GM23338 (cell line): ENCODE measurements at regions not wholly inside any gene's neighbourhood (a gene's known extent, or its start where the extent isn't known, plus 50 kb on each side); places are given as distances from the start of the nearest gene placed in this dataset.

Source experiments
- ATAC-seq: fragments of 200-7000 bp; cut with Tn5 transposase; 3 replicates; pipeline ENCODE4 v1.9.1; 2020
- DNase-seq: peaks from one replicate; pipeline ENCODE4 v3.0.0-alpha.2; 2015; ENCODE audit warnings: low spot score
- H2AFZ ChIP-seq: fragments of 200-600 bp; sonication (generic); 2 replicates; pipeline ENCODE4 v1.8.0; 2016; ENCODE audit warnings: antibody characterized with exemption, mild to moderate bottlenecking, moderate library complexity
- H3F3A ChIP-seq: fragments of 200-600 bp; sonication (generic); replicated peaks from 2 replicates; pipeline ENCODE4 v1.8.0; 2017; ENCODE audit warnings: antibody characterized with exemption, mixed run types, low read depth
- H3K27ac ChIP-seq: fragments of 200-600 bp; sonication (generic); 2 replicates; pipeline ENCODE4 v1.6.1; 2016; ENCODE audit warnings: low read depth
- H3K27me3 ChIP-seq: fragments of 200-600 bp; sonication (generic); 2 replicates; pipeline ENCODE4 v1.8.0; 2016; ENCODE audit warnings: mild to moderate bottlenecking, mixed run types, moderate library complexity; ENCODE audit not compliant: insufficient read depth
- H3K36me3 ChIP-seq: fragments of 200-600 bp; sonication (generic); 2 replicates; pipeline ENCODE4 v1.8.0; 2016; ENCODE audit warnings: mild to moderate bottlenecking; ENCODE audit not compliant: insufficient read depth
- H3K4me1 ChIP-seq: fragments of 200-600 bp; sonication (generic); 2 replicates; pipeline ENCODE4 v1.8.0; 2016; ENCODE audit warnings: mild to moderate bottlenecking, moderate library complexity; ENCODE audit not compliant: insufficient read depth
- H3K4me2 ChIP-seq: fragments of 200-600 bp; sonication (generic); 2 replicates; pipeline ENCODE4 v1.7.1; 2017; ENCODE audit warnings: mixed run types
- H3K4me3 ChIP-seq: fragments of 200-600 bp; sonication (generic); 2 replicates; pipeline ENCODE4 v1.6.1; 2016; ENCODE audit warnings: mixed run types
- H3K79me2 ChIP-seq: fragments of 200-600 bp; sonication (generic); replicated peaks from 2 replicates; pipeline ENCODE4 v1.8.0; 2017; ENCODE audit warnings: mild to moderate bottlenecking; ENCODE audit not compliant: insufficient read depth
- H3K9me2 ChIP-seq: fragments of 200-600 bp; sonication (generic); 2 replicates; pipeline ENCODE4 v1.8.0; 2017; ENCODE audit not compliant: insufficient read depth
- H4K20me1 ChIP-seq: fragments of 200-600 bp; sonication (generic); replicated peaks from 2 replicates; pipeline ENCODE4 v1.8.0; 2017; ENCODE audit warnings: mild to moderate bottlenecking; ENCODE audit not compliant: insufficient read depth
- H3K27ac Mint-ChIP-seq: 2 replicates; pipeline ENCODE4 v1.8.0; 2020; ENCODE audit warnings: inconsistent platforms, mild to moderate bottlenecking, moderate library complexity, mixed read lengths
- H3K27me3 Mint-ChIP-seq: 3 replicates; pipeline ENCODE4 v1.8.0; 2022; ENCODE audit warnings: low read depth, mild to moderate bottlenecking, moderate library complexity, mixed read lengths, inconsistent platforms; ENCODE audit not compliant: insufficient read depth, poor library complexity
- H3K36me3 Mint-ChIP-seq: 3 replicates; pipeline ENCODE4 v1.8.0; 2021; ENCODE audit warnings: low read depth, mild to moderate bottlenecking, inconsistent platforms, moderate library complexity, mixed read lengths
- H3K4me1 Mint-ChIP-seq: 3 replicates; pipeline ENCODE4 v1.8.0; 2020; ENCODE audit warnings: mild to moderate bottlenecking, inconsistent platforms, mixed read lengths
- H3K4me3 Mint-ChIP-seq: 3 replicates; pipeline ENCODE4 v1.8.0; 2021; ENCODE audit warnings: moderate library complexity, mild to moderate bottlenecking, inconsistent platforms, mixed read lengths
- H3K9me3 Mint-ChIP-seq: 3 replicates; pipeline ENCODE4 v1.8.0; 2020; ENCODE audit warnings: moderate library complexity, mild to moderate bottlenecking, inconsistent platforms, mixed read lengths
- CREB1 ChIP-seq: fragments of 250-450 bp; sonication (Bioruptor Pico); IDR thresholded peaks from 2 replicates; pipeline ENCODE4 v1.5.0; 2020; ENCODE audit warnings: low read depth, mild to moderate bottlenecking, moderate library complexity
- CTCF ChIP-seq, 2 experiments: fragments of 200-600 bp in 1 of 2; sonication (generic) in 1 of 2; conservative IDR thresholded peaks; 2 replicates each; pipeline versions ENCODE4 v1.5.1 to v1.6.1; 2016 to 2017; ENCODE audit warnings: antibody characterized with exemption in 2 of 2, low read depth in 2 of 2, mild to moderate bottlenecking in 2 of 2, moderate library complexity in 1 of 2
- ETS1 ChIP-seq: IDR thresholded peaks from 2 replicates; pipeline ENCODE4 v1.6.1; 2016; ENCODE audit warnings: antibody characterized with exemption
- EZH2phosphoT487 ChIP-seq: fragments of 200-600 bp; sonication (generic); IDR thresholded peaks from one replicate; pipeline ENCODE4 v1.8.1; 2018; ENCODE audit warnings: antibody characterized with exemption; ENCODE audit not compliant: unreplicated experiment
- JUNB ChIP-seq: IDR thresholded peaks from one replicate; pipeline ENCODE4 v1.6.1; 2016; ENCODE audit warnings: antibody characterized with exemption; ENCODE audit not compliant: unreplicated experiment
- POLR2AphosphoS5 ChIP-seq: IDR thresholded peaks from 2 replicates; pipeline ENCODE4 v1.6.1; 2016; ENCODE audit warnings: antibody characterized with exemption, low read depth
- REST ChIP-seq: IDR thresholded peaks from one replicate; pipeline ENCODE4 v1.6.1; 2018; ENCODE audit warnings: antibody characterized with exemption; ENCODE audit not compliant: unreplicated experiment
- STAT1 ChIP-seq: IDR thresholded peaks from one replicate; pipeline ENCODE4 v1.6.1; 2016; ENCODE audit warnings: antibody characterized with exemption; ENCODE audit not compliant: unreplicated experiment
- ZNF331 ChIP-seq: fragments of 250-450 bp; sonication (Bioruptor Pico); IDR thresholded peaks from 2 replicates; pipeline ENCODE4 v1.5.0; 2020; ENCODE audit warnings: low read depth, mild to moderate bottlenecking, moderate library complexity
- ZNF462 ChIP-seq: fragments of 250-450 bp; sonication (Bioruptor Pico); IDR thresholded peaks from 2 replicates; pipeline ENCODE4 v1.5.0; 2020; ENCODE audit warnings: mild to moderate bottlenecking, moderate library complexity

GRCh38 chr5:23242891-23243290 is 264.5 kb upstream of the PRDM9 start (continued):
- no peak for TF ChIP-seq ZNF331 (CRISPR knock-in tag)
- no peak for TF ChIP-seq EZH2phosphoT487
- TF ChIP-seq REST = no peak
- TF ChIP-seq CREB1 = no peak
- TF ChIP-seq STAT1 = no peak
- no peak for TF ChIP-seq ETS1
- no peak for TF ChIP-seq POLR2AphosphoS5

GRCh38 chr5:23235246-23235645 is 272.2 kb upstream of the PRDM9 start:
- no peak overlapping the region for H3K4me3 Mint-ChIP-seq
- peaks cover 11% of the 10 kb centered on the region; the same call in 2 of the 3 replicates for H3K36me3 Mint-ChIP-seq
- H3K9me3 Mint-ChIP-seq = no peaks in the 10 kb centered on the region
- H4K20me1 ChIP-seq = no peaks in the 10 kb centered on the region
- peaks cover 45% of the 10 kb centered on the region for H3K4me1 Mint-ChIP-seq
- no peaks in the 10 kb centered on the region for H3F3A ChIP-seq
- peaks cover 2% of the 10 kb centered on the region for H3K27me3 Mint-ChIP-seq
- H3K27ac Mint-ChIP-seq = no peak overlapping the region
- H3K4me2 ChIP-seq = peak overlapping the region; percentile 54
- ATAC-seq (no peak), DNase-seq (peak; percentile 9)
- H3K9me2 ChIP-seq = peaks cover 5% of the 10 kb centered on the region; the same call in 1 of the 2 replicates
- no peak overlapping the region for H2AFZ ChIP-seq
- peaks cover 54% of the 10 kb centered on the region for H3K4me1 ChIP-seq
- H3K79me2 ChIP-seq = no peaks in the 10 kb centered on the region
- H3K27me3 ChIP-seq = no peaks in the 10 kb centered on the region
- H3K27ac ChIP-seq = peak overlapping the region; percentile 92
- no peaks in the 10 kb centered on the region for H3K36me3 ChIP-seq
- H3K4me3 ChIP-seq = no peak overlapping the region
- TF ChIP-seq ZNF331 (CRISPR knock-in tag) = no peak
- no peak for TF ChIP-seq POLR2AphosphoS5
- TF ChIP-seq JUNB = no peak
- no peak for TF ChIP-seq ZNF462 (CRISPR knock-in tag)
- no peak for TF ChIP-seq CTCF (conservative IDR thresholded peaks at IDR 0.05; ENCODE audit: low read depth in 2 of 2)
